DOHH2 (cell line): ENCODE measurements at regions not wholly inside any gene's neighbourhood (a gene's known extent, or its start where the extent isn't known, plus 50 kb on each side); places are given as distances from the start of the nearest gene placed in this dataset.

Experiments
- EZH2phosphoT487 ChIP-seq: fragments of 200-600 bp; sonication (generic); IDR thresholded peaks from 2 replicates; pipeline ENCODE4 v1.6.1; 2017; ENCODE audit warnings: borderline replicate concordance, mild to moderate bottlenecking, antibody characterized with exemption, low read length, moderate library complexity, mixed read lengths
- TF ChIP-seq, protein P1 (sequence below): fragments of 200-600 bp; sonication (generic); IDR thresholded peaks from one replicate; pipeline ENCODE4 v1.5.1; 2014; ENCODE audit warnings: antibody characterized with exemption, mild to moderate bottlenecking, low read depth, low read length; ENCODE audit not compliant: poor library complexity, severe bottlenecking

DNA sequence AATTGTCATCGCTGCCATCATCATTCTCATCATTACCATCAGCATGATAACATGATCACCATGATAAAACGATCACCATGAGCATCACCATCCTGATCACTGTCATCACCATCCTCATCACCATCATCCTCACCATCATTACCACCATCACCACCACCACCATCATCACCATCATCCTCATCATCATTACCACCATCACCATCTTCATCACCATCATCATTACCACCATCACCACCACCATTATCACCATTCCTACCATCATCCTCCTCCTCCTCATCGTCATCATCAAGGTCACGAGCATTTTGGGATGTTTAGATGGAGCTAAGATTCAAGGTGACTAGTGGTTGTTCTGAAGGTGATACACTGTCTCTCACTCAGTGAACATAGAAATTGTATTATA, 221.0 kb downstream of the FOXL1 start:
- TF ChIP-seq, protein P1, sequence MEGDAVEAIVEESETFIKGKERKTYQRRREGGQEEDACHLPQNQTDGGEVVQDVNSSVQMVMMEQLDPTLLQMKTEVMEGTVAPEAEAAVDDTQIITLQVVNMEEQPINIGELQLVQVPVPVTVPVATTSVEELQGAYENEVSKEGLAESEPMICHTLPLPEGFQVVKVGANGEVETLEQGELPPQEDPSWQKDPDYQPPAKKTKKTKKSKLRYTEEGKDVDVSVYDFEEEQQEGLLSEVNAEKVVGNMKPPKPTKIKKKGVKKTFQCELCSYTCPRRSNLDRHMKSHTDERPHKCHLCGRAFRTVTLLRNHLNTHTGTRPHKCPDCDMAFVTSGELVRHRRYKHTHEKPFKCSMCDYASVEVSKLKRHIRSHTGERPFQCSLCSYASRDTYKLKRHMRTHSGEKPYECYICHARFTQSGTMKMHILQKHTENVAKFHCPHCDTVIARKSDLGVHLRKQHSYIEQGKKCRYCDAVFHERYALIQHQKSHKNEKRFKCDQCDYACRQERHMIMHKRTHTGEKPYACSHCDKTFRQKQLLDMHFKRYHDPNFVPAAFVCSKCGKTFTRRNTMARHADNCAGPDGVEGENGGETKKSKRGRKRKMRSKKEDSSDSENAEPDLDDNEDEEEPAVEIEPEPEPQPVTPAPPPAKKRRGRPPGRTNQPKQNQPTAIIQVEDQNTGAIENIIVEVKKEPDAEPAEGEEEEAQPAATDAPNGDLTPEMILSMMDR: no peak
- no peak for TF ChIP-seq EZH2phosphoT487
